Liver (tissue), 8 donors: ENCODE measurements at regions not wholly inside any gene's neighbourhood (a gene's known extent, or its start where the extent isn't known, plus 50 kb on each side); places are given as distances from the start of the nearest gene placed in this dataset.

Source experiments
- DNase-seq: peaks from one replicate; pipeline ENCODE4 v3.0.0-alpha.2; 2017; ENCODE audit warnings: low spot score
- H3K27ac ChIP-seq, 2 donors: one replicate each; pipeline ENCODE4 v1.7.0; 2013; ENCODE audit warnings: inconsistent platforms in 2 of 2, low read length in 2 of 2, control low read depth in 1 of 2, low read depth in 1 of 2, mild to moderate bottlenecking in 1 of 2
- H3K27me3 ChIP-seq, 4 donors: one replicate each; pipeline versions ENCODE4 v1.6.1 to v1.7.0; 2013; ENCODE audit warnings: low read length in 3 of 4, inconsistent platforms in 1 of 4, mild to moderate bottlenecking in 1 of 4, moderate library complexity in 1 of 4; ENCODE audit not compliant: control insufficient read depth in 4 of 4, insufficient read depth in 4 of 4
- H3K36me3 ChIP-seq, 4 donors: one replicate each; pipeline versions ENCODE4 v1.6.1 to v1.7.0; 2013; ENCODE audit warnings: low read length in 3 of 4, mild to moderate bottlenecking in 3 of 4, low read depth in 1 of 4, moderate library complexity in 1 of 4; ENCODE audit not compliant: control insufficient read depth in 4 of 4, insufficient read depth in 3 of 4
- H3K4me1 ChIP-seq, 4 donors: one replicate each; pipeline versions ENCODE4 v1.6.1 to v1.7.0; 2013; ENCODE audit warnings: low read length in 3 of 4, mild to moderate bottlenecking in 3 of 4, moderate library complexity in 1 of 4; ENCODE audit not compliant: control insufficient read depth in 4 of 4, insufficient read depth in 4 of 4
- H3K4me3 ChIP-seq, 3 donors: one replicate each; pipeline versions ENCODE4 v1.6.1 to v1.7.0; 2013; ENCODE audit warnings: low read length in 3 of 3, control low read depth in 1 of 3, low read depth in 1 of 3, mild to moderate bottlenecking in 1 of 3
- H3K9ac ChIP-seq, 2 donors: one replicate each; pipeline ENCODE4 v1.7.0; 2013; ENCODE audit warnings: low read length in 2 of 2, mild to moderate bottlenecking in 2 of 2, moderate library complexity in 2 of 2, control low read depth in 1 of 2, low read depth in 1 of 2
- H3K9me3 ChIP-seq, 4 donors: one replicate each; pipeline versions ENCODE4 v1.6.1 to v1.7.0; 2013; ENCODE audit warnings: low read length in 3 of 4; ENCODE audit not compliant: control insufficient read depth in 4 of 4
- ATF3 ChIP-seq: IDR thresholded peaks from 2 replicates; pipeline ENCODE4 v1.6.1; 2016; ENCODE audit warnings: antibody characterized with exemption
- EGR1 ChIP-seq, 2 donors: IDR thresholded peaks; 2 replicates each; pipeline ENCODE4 v1.6.1; 2016 to 2018; ENCODE audit warnings: antibody characterized with exemption in 2 of 2, low read depth in 2 of 2
- FOXA1 ChIP-seq: IDR thresholded peaks from 2 replicates; pipeline ENCODE4 v1.6.1; 2016; ENCODE audit warnings: antibody characterized with exemption
- FOXA2 ChIP-seq: IDR thresholded peaks from 2 replicates; pipeline ENCODE4 v1.6.1; 2016; ENCODE audit warnings: antibody characterized with exemption
- GABPA ChIP-seq, 2 donors: IDR thresholded peaks in 1 of 2; conservative IDR thresholded peaks in 1 of 2; 2 replicates each; pipeline ENCODE4 v1.6.1; 2016; ENCODE audit warnings: antibody characterized with exemption in 2 of 2, mild to moderate bottlenecking in 1 of 2, moderate library complexity in 1 of 2
- HNF4A ChIP-seq, 2 donors: conservative IDR thresholded peaks; 2 replicates each; pipeline ENCODE4 v1.6.1; 2016; ENCODE audit warnings: antibody characterized with exemption in 2 of 2, mild to moderate bottlenecking in 2 of 2
- HNF4G ChIP-seq: IDR thresholded peaks from 2 replicates; pipeline ENCODE4 v1.6.1; 2016; ENCODE audit warnings: antibody characterized with exemption
- JUND ChIP-seq, 2 donors: IDR thresholded peaks; 2 replicates each; pipeline ENCODE4 v1.6.1; 2016; ENCODE audit warnings: antibody characterized with exemption in 2 of 2
- NR2F2 ChIP-seq: IDR thresholded peaks from 2 replicates; pipeline ENCODE4 v1.6.1; 2016; ENCODE audit warnings: antibody characterized with exemption
- RAD21 ChIP-seq, 2 donors: IDR thresholded peaks; 2 replicates each; pipeline ENCODE4 v1.6.1; 2016; ENCODE audit warnings: antibody characterized with exemption in 2 of 2, mild to moderate bottlenecking in 2 of 2
- REST ChIP-seq: IDR thresholded peaks from 2 replicates; pipeline ENCODE4 v1.6.1; 2016; ENCODE audit warnings: antibody characterized with exemption, mild to moderate bottlenecking
- RXRA ChIP-seq, 2 donors: IDR thresholded peaks; 2 replicates each; pipeline ENCODE4 v1.6.1; 2017 to 2018; ENCODE audit warnings: antibody characterized with exemption in 2 of 2, mild to moderate bottlenecking in 1 of 2
- SP1 ChIP-seq: IDR thresholded peaks from 2 replicates; pipeline ENCODE4 v1.6.1; 2018; ENCODE audit warnings: antibody characterized with exemption, mild to moderate bottlenecking
- TAF1 ChIP-seq: conservative IDR thresholded peaks from 2 replicates; pipeline ENCODE4 v1.6.1; 2016; ENCODE audit warnings: antibody characterized with exemption, mild to moderate bottlenecking
- YY1 ChIP-seq: IDR thresholded peaks from 2 replicates; pipeline ENCODE4 v1.6.1; 2016; ENCODE audit warnings: antibody characterized with exemption, mild to moderate bottlenecking
- WGBS: extraction: QIAGEN DNeasy Blood & Tissue Kit; methylation state at CpG from one replicate; pipeline ENCODE4 v1.1.7; 2013; 5-methylcytosine and 5-hydroxymethylcytosine counted together
- TF ChIP-seq, protein P1 (sequence below): IDR thresholded peaks from 2 replicates; pipeline ENCODE4 v1.6.1; 2016; ENCODE audit warnings: antibody characterized with exemption
- TF ChIP-seq, protein P2 (sequence below): IDR thresholded peaks from 2 replicates; pipeline ENCODE4 v1.6.1; 2016; ENCODE audit warnings: antibody characterized with exemption
- TF ChIP-seq, protein P3 (sequence below): fragments of 150-350 bp; IDR thresholded peaks from 2 replicates; pipeline ENCODE4 v1.5.1; 2017; ENCODE audit warnings: improper control_type of control experiment, low read depth, low read length; ENCODE audit not compliant: missing input control
- donor health status: healthy.
- donor health status: healthy.
- donor health status: healthy.
- donor health status: healthy.
- donor health status: healthy.

DNA sequence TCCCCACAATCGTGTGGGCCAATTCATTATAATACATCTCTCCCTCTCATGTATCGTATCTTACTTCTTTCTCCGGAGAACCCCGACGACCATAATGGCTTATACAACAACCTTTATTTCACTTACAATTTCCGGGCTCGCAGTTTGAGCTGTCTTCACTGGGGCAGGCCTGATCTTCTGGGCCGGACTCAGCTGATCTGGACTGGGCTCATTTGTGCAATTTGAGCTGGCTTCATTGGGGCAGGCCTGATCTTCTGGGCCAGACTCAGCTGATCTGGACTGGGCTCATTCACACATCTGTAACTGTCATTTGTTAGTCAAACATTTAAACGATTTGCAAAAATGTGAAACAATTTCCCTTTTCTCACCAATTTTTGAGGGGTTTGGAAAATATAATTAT is 171.5 kb upstream of the FRG1 start:
- H3K27me3 ChIP-seq: peaks cover 0 to 4% (median 0%) of the 10 kb centered on the region in 4 donors
- H3K4me1 ChIP-seq: no peaks in the 10 kb centered on the region
- H3K9ac ChIP-seq: no peak overlapping the region
- H3K4me3 ChIP-seq: no peak overlapping the region
- no peak for DNase-seq
- peaks cover 0 to 2% (median under 1%) of the 10 kb centered on the region in 4 donors for H3K9me3 ChIP-seq
- H3K27ac ChIP-seq: no peak overlapping the region
- WGBS: 72% methylated on average over 9 of the region's 9 CpGs
- no peak for TF ChIP-seq YY1
- no peak for TF ChIP-seq GABPA (IDR thresholded peaks at IDR 0.05 in 1 of 2, conservative IDR thresholded peaks at IDR 0.05 in 1 of 2)
- no peak for TF ChIP-seq ATF3
- TF ChIP-seq, protein P1, sequence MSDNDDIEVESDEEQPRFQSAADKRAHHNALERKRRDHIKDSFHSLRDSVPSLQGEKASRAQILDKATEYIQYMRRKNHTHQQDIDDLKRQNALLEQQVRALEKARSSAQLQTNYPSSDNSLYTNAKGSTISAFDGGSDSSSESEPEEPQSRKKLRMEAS: no peak
- no peak for TF ChIP-seq FOXA2
- TF ChIP-seq FOXA1: no peak
- TF ChIP-seq RAD21 (IDR thresholded peaks at IDR 0.05): no peak
- no peak for TF ChIP-seq EGR1 (IDR thresholded peaks at IDR 0.05; ENCODE audit: low read depth in 2 of 2)
- TF ChIP-seq, protein P2, sequence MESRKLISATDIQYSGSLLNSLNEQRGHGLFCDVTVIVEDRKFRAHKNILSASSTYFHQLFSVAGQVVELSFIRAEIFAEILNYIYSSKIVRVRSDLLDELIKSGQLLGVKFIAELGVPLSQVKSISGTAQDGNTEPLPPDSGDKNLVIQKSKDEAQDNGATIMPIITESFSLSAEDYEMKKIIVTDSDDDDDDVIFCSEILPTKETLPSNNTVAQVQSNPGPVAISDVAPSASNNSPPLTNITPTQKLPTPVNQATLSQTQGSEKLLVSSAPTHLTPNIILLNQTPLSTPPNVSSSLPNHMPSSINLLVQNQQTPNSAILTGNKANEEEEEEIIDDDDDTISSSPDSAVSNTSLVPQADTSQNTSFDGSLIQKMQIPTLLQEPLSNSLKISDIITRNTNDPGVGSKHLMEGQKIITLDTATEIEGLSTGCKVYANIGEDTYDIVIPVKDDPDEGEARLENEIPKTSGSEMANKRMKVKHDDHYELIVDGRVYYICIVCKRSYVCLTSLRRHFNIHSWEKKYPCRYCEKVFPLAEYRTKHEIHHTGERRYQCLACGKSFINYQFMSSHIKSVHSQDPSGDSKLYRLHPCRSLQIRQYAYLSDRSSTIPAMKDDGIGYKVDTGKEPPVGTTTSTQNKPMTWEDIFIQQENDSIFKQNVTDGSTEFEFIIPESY: no peak
- no peak for TF ChIP-seq HNF4G
- TF ChIP-seq JUND (IDR thresholded peaks at IDR 0.05): no peak
- TF ChIP-seq REST: no peak
- no peak for TF ChIP-seq NR2F2
- TF ChIP-seq, protein P3, sequence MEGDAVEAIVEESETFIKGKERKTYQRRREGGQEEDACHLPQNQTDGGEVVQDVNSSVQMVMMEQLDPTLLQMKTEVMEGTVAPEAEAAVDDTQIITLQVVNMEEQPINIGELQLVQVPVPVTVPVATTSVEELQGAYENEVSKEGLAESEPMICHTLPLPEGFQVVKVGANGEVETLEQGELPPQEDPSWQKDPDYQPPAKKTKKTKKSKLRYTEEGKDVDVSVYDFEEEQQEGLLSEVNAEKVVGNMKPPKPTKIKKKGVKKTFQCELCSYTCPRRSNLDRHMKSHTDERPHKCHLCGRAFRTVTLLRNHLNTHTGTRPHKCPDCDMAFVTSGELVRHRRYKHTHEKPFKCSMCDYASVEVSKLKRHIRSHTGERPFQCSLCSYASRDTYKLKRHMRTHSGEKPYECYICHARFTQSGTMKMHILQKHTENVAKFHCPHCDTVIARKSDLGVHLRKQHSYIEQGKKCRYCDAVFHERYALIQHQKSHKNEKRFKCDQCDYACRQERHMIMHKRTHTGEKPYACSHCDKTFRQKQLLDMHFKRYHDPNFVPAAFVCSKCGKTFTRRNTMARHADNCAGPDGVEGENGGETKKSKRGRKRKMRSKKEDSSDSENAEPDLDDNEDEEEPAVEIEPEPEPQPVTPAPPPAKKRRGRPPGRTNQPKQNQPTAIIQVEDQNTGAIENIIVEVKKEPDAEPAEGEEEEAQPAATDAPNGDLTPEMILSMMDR: no peak
- TF ChIP-seq TAF1: no peak
- TF ChIP-seq SP1: no peak
- no peak for TF ChIP-seq RXRA (IDR thresholded peaks at IDR 0.05)
- TF ChIP-seq HNF4A (conservative IDR thresholded peaks at IDR 0.05): no peak
- no peaks in the 10 kb centered on the region for H3K36me3 ChIP-seq
